ENCODE measurements at regions not wholly inside any gene's neighbourhood (a gene's known extent, or its start where the extent isn't known, plus 50 kb on each side); places are given as distances from the start of the nearest gene placed in this dataset.

DNA sequence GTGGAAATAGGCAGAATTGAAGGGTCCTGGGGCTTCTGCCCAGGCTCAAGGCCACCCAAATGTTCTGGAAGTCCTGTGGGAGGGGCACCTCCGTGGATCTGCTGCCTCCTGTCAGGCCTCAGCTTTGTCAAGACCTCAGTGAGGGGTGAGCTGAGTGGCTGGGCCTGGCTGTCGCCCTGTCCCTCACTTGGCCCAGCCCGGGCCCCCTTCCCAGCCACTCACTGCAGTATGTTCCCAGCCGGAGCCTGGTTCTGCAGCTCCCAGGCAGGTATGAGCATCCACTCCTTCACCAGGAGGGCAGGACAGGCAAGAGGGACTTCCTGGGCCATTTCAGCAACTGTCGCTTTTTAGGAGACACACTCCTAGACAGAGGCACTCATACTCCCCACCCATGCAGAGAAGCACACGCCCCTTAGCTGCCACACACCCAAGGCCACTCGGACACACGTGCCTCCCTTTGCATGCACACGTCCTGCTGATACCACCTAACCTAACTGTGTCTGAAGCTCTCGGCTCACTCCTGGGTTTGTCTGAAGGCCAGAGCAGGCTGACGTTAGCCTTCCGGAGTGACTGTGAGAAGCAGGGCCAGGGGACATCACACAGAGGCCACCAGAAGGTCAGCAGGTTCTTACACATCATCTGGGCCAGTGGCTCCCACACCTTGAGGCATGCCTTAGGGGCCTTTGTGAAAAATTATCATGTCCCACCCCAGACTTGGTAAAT is 72.2 kb upstream of the COL13A1 start:
- H3K36me3 ChIP-seq (replicated peaks; ENCODE audit: control insufficient read depth, insufficient read depth, low read length), result no peaks in the 10 kb centered on the region
- H3K4me3 ChIP-seq (ENCODE audit: insufficient read depth, low read depth, low read length), result no peak overlapping the region
- H3K27me3 ChIP-seq (ENCODE audit: control insufficient read depth, insufficient read depth, low read length), result no peaks in the 10 kb centered on the region
- peak; percentile 47 for DNase-seq

- DNase-seq, result peak; percentile 40
- H3K27me3 ChIP-seq (ENCODE audit: control insufficient read depth, insufficient read depth, low read length), result no peaks in the 10 kb centered on the region
- no peaks in the 10 kb centered on the region for H3K36me3 ChIP-seq (replicated peaks; ENCODE audit: control insufficient read depth, insufficient read depth, low read length)
- no peak overlapping the region for H3K4me3 ChIP-seq (ENCODE audit: insufficient read depth, low read depth, low read length)
Measured at GRCh38 chr10:69730251-69731156, 71.2 kb upstream of the COL13A1 start.

DNA sequence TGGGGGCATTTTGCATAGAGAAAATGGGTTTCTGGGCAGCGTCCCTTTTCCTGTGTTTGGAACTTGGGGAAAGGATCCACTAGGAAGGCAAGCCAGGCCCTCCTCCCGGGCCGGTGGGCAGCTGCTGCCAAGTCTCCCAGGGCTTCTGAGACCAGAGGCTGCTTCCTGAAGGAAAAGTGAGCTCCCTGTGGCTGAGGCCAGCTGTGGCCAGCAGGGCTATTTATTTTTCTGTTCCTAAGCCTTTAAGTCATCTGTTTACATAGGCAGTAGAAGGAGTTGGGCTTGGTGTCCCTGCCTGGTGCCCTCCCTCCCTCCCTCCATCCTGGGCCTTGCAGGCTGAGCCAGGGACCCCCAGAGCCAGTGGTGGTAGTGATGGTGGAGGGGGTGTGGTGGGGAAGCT is 70.5 kb upstream of the COL13A1 start:
- Histone ChIP-seq H3K4me3 (ENCODE audit: insufficient read depth, low read depth, low read length) (no peak overlapping the region), H3K27me3 (ENCODE audit: control insufficient read depth, insufficient read depth, low read length) (no peaks in the 10 kb centered on the region), H3K36me3 (replicated peaks; ENCODE audit: control insufficient read depth, insufficient read depth, low read length) (no peaks in the 10 kb centered on the region)
- DNase-seq, result peak; percentile 52

DNA sequence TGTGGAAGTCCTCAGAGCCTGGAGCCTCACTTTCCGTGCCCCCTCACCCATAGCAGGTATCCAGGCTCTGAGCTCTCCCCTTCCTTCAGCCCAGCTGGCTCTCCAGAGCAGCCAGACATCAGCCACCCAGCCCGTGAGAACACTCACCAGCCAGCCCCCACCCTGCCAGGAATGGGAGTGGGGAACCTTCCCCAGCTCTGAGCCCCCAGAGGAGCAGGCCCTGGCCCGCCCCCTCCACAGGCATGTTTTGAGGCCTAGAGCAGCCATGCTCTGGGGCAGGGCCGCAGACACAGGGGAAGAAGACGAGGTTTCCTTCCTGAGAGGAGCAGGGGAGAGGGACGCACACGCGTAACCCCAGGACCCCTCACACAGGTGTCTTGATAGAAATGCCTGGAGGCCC is 70.0 kb upstream of the COL13A1 start:
- DNase-seq, result peak; percentile 56
- Histone ChIP-seq H3K4me3 (ENCODE audit: insufficient read depth, low read depth, low read length) (no peak overlapping the region), H3K36me3 (replicated peaks; ENCODE audit: control insufficient read depth, insufficient read depth, low read length) (no peaks in the 10 kb centered on the region)

GRCh38 chr10:69732147-69732825 is 69.4 kb upstream of the COL13A1 start:
- peak; percentile 57 for DNase-seq
- H3K27me3 ChIP-seq (ENCODE audit: control insufficient read depth, insufficient read depth, low read length), result no peaks in the 10 kb centered on the region
- H3K36me3 ChIP-seq (replicated peaks; ENCODE audit: control insufficient read depth, insufficient read depth, low read length), result no peaks in the 10 kb centered on the region
- H3K4me3 ChIP-seq (ENCODE audit: insufficient read depth, low read depth, low read length), result no peak overlapping the region

More for the DNA sequence above, 70.0 kb upstream of the COL13A1 start:
- H3K27me3 ChIP-seq (ENCODE audit: control insufficient read depth, insufficient read depth, low read length), result no peaks in the 10 kb centered on the region

DNA sequence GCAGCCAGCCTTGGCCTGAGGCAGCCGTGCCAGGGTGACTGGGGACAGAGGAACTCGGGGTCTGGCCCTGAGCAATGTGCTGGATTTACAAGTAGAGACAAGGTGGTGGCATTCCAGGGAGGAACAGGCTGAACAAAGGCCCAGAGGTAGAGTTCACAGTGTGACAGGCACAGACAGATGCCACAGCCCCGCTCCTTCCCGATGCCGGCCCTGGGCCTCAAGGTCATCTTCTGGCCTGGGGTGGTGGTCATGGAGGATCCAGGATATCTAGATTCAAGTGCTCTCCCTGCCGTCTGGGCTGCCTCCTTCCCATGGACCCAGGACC is 68.9 kb upstream of the COL13A1 start:
- Histone ChIP-seq H3K27me3 (ENCODE audit: control insufficient read depth, insufficient read depth, low read length) (no peaks in the 10 kb centered on the region), H3K4me3 (ENCODE audit: insufficient read depth, low read depth, low read length) (no peak overlapping the region), H3K36me3 (replicated peaks; ENCODE audit: control insufficient read depth, insufficient read depth, low read length) (no peaks in the 10 kb centered on the region)
- no peak for DNase-seq

DNA sequence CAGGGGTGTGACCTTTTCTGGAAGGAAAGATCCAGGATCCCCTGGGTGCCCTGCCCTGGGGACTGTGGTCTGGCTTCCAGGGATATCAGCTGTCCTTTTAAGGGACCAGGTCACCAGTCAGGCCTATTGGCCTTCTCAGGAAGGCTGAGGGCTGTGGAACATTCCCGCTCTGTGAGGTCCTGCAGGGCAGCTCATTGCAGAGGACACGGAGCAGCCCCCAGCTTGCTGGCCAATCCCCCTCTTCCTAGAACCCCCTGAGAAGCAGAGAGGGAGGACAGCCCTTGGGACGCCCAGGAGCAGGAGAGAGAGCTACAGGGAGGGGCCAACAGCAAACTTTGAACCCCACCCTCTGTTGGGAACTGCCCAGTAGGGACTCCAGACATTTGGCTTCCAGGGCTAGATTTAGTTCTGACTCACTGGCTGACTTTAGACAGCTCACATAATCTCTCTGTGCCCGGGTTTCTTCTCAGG is 67.9 kb upstream of the COL13A1 start:
- no peaks in the 10 kb centered on the region for H3K36me3 ChIP-seq (replicated peaks; ENCODE audit: control insufficient read depth, insufficient read depth, low read length)
- no peaks in the 10 kb centered on the region; the same call in 1 of the 2 replicates for H3K27me3 ChIP-seq (ENCODE audit: control insufficient read depth, insufficient read depth, low read length)
- H3K4me3 ChIP-seq (ENCODE audit: insufficient read depth, low read depth, low read length), result no peak overlapping the region
- DNase-seq, result peak; percentile 30

GRCh38 chr10:69734416-69734796 is 67.3 kb upstream of the COL13A1 start:
- Histone ChIP-seq H3K36me3 (replicated peaks; ENCODE audit: control insufficient read depth, insufficient read depth, low read length) (no peaks in the 10 kb centered on the region), H3K4me3 (ENCODE audit: insufficient read depth, low read depth, low read length) (no peak overlapping the region), H3K27me3 (ENCODE audit: control insufficient read depth, insufficient read depth, low read length) (no peaks in the 10 kb centered on the region; the same call in 1 of the 2 replicates)
- no peak for DNase-seq

GRCh38 chr10:69734797-69735468 is 66.8 kb upstream of the COL13A1 start:
- H3K36me3 ChIP-seq (replicated peaks; ENCODE audit: control insufficient read depth, insufficient read depth, low read length), result no peaks in the 10 kb centered on the region
- H3K4me3 ChIP-seq (ENCODE audit: insufficient read depth, low read depth, low read length), result no peak overlapping the region
- peak; percentile 43 for DNase-seq
- H3K27me3 ChIP-seq (ENCODE audit: control insufficient read depth, insufficient read depth, low read length), result no peaks in the 10 kb centered on the region; the same call in 1 of the 2 replicates

DNA sequence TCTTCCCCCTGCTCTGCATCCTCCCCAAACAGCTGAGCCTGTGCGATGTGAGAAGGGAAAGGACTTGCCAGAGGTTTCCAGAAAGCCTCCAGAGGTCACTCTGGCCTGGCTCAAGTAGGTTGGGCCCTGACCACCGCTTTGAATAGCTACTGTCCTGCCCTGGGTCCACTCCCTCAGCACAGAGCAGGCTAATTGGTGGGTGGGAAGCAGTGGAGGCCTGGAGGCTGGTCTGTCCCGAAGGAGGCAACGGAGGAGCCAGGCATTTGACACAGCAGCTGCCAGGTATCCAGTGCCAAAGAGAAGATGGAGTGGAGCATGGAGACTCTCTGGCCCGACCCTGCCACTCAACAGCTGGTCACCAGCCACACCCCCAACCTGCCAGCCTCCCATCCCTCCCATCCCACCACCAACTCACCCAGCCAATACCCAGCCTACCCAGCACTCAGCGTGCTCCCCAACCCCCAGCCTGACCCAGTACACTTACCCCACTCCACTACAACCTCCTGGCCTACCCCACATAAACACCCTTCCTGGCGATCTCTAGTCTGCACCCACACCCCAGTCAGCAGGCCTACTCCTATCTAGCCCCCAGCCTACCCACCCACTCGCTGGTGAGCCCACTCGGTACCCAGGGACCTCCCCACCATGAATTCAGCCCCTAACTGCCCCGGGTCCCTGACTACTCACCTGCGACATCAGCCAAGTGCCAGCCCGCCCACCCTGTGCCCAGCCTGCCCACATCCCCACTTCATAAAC is 64.6 kb upstream of the COL13A1 start:
- Histone ChIP-seq H3K27me3 (ENCODE audit: control insufficient read depth, insufficient read depth, low read length) (no peaks in the 10 kb centered on the region; the same call in 1 of the 2 replicates), H3K4me3 (ENCODE audit: insufficient read depth, low read depth, low read length) (no peak overlapping the region), H3K36me3 (replicated peaks; ENCODE audit: control insufficient read depth, insufficient read depth, low read length) (no peaks in the 10 kb centered on the region)
- DNase-seq, result peak; percentile 34

- no peak for DNase-seq
- Histone ChIP-seq H3K36me3 (replicated peaks; ENCODE audit: control insufficient read depth, insufficient read depth, low read length) (no peaks in the 10 kb centered on the region), H3K27me3 (ENCODE audit: control insufficient read depth, insufficient read depth, low read length) (no peaks in the 10 kb centered on the region; the same call in 1 of the 2 replicates), H3K4me3 (ENCODE audit: insufficient read depth, low read depth, low read length) (no peak overlapping the region)
Measured at GRCh38 chr10:69738071-69738470, 63.6 kb upstream of the COL13A1 start.

DNA sequence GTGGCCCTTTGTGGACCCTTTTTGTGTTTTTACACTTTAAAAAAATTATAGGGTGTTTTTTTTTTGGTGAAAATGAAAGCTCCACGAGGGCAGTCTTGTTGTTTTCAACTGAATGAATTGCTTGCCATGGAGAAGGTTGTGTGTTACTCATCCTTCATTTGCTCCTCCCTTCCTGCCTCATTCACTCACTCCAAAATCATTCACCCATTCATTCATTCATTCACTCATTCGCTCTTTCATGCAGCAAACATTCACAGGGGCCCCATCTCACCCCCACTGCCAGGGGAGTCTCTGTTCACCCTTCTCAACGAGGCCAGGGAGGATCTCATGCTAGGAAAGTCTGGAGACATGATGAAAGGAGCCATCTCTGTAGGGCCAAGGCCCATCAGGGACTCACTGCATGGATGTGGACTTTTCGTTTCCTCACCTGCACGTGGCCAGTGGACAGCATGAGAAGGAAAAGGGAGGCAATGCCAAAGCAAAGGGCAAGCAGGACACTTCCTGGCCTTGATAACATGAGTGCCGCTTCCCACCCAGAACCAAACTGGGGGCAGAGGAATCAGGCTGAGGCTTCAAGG is 62.8 kb upstream of the COL13A1 start:
- DNase-seq, result no peak
- H3K36me3 ChIP-seq (replicated peaks; ENCODE audit: control insufficient read depth, insufficient read depth, low read length), result no peaks in the 10 kb centered on the region
- H3K4me3 ChIP-seq (ENCODE audit: insufficient read depth, low read depth, low read length), result no peak overlapping the region
- H3K27me3 ChIP-seq (ENCODE audit: control insufficient read depth, insufficient read depth, low read length), result no peaks in the 10 kb centered on the region; the same call in 1 of the 2 replicates

GRCh38 chr10:69739634-69740033 is 62.1 kb upstream of the COL13A1 start:
- DNase-seq, result no peak
- H3K36me3 ChIP-seq (replicated peaks; ENCODE audit: control insufficient read depth, insufficient read depth, low read length), result no peaks in the 10 kb centered on the region
- no peak overlapping the region for H3K4me3 ChIP-seq (ENCODE audit: insufficient read depth, low read depth, low read length)
- H3K27me3 ChIP-seq (ENCODE audit: control insufficient read depth, insufficient read depth, low read length), result no peaks in the 10 kb centered on the region; the same call in 1 of the 2 replicates
